ENCODE measurements at regions not wholly inside any gene's neighbourhood (a gene's known extent, or its start where the extent isn't known, plus 50 kb on each side); places are given as distances from the start of the nearest gene placed in this dataset.

GRCh38 chr3:150061288-150062024 is 90.8 kb upstream of the PFN2 start:
- Histone ChIP-seq H4K20me1 (ENCODE audit: insufficient read depth) (no peaks in the 10 kb centered on the region), H3K4me1 (ENCODE audit: control insufficient read depth in 1 of 2, insufficient read depth in 2 of 2, low read length in 2 of 2) (no peaks in the 10 kb centered on the region), H3K27me3 (ENCODE audit: insufficient read depth, low read length) (no peaks in the 10 kb centered on the region), H2AFZ (ENCODE audit: low read depth, low read length, poor library complexity, severe bottlenecking) (no peak overlapping the region), H3K9me2 (ENCODE audit: insufficient read depth) (no peaks in the 10 kb centered on the region; the same call in 1 of the 2 replicates), H3K4me2 (ENCODE audit: low read length) (no peak overlapping the region), H3K36me3 (ENCODE audit: control insufficient read depth in 1 of 2, insufficient read depth in 2 of 2, low read length in 2 of 2) (no peaks in the 10 kb centered on the region), H3K9ac (ENCODE audit: low read length) (no peak overlapping the region), H3K79me2 (ENCODE audit: insufficient read depth, low read length) (no peaks in the 10 kb centered on the region), H3K4me3 (replicated peaks in 1 of 2; ENCODE audit: low read depth in 1 of 2, low read length in 2 of 2) (no peak overlapping the region), H3K27ac (ENCODE audit: low read depth, low read length) (no peak overlapping the region), H3K9me3 (ENCODE audit: control insufficient read depth in 1 of 2, insufficient read depth in 1 of 2, low read depth in 1 of 2, low read length in 2 of 2) (no peaks in the 10 kb centered on the region)
- no peak for DNase-seq (ENCODE audit: low read depth, low spot score)
- ATAC-seq: no peak
- BruUV-seq (replicated peaks): no TSS peak
- RAD21 ChIA-PET (ENCODE audit: low non-redundant PET in 1 of 2, low total read pairs in 2 of 2, uncharacterized antibody in 2 of 2, unreplicated experiment in 2 of 2): no interaction called here
- CTCF ChIA-PET: no interaction called here
- intact Hi-C loops (cut with micrococcal nuclease): no loop called here
- POLR2A ChIA-PET: no interaction called here
- no peak for TF ChIP-seq MAX (IDR thresholded peaks at IDR 0.05)
- TF ChIP-seq YY1 (IDR thresholded peaks at IDR 0.05; ENCODE audit: extremely low read depth, insufficient replicate concordance, low read depth, low read length): no peak
- TF ChIP-seq EZH2phosphoT487 (IDR thresholded peaks at IDR 0.05; ENCODE audit: borderline replicate concordance): no peak
- TF ChIP-seq SRF (IDR thresholded peaks at IDR 0.05; ENCODE audit: low read depth): no peak

GRCh38 chr3:150059729-150060128 is 89.0 kb upstream of the PFN2 start:
- ChIA-PET CTCF (no interaction called here), POLR2A (no interaction called here), RAD21 (ENCODE audit: low non-redundant PET in 1 of 2, low total read pairs in 2 of 2, uncharacterized antibody in 2 of 2, unreplicated experiment in 2 of 2) (no interaction called here)
- Histone ChIP-seq H3K79me2 (ENCODE audit: insufficient read depth, low read length) (no peaks in the 10 kb centered on the region), H3K4me3 (replicated peaks in 1 of 2; ENCODE audit: low read depth in 1 of 2, low read length in 2 of 2) (no peak overlapping the region), H4K20me1 (ENCODE audit: insufficient read depth) (no peaks in the 10 kb centered on the region), H3K36me3 (ENCODE audit: control insufficient read depth in 1 of 2, insufficient read depth in 2 of 2, low read length in 2 of 2) (no peaks in the 10 kb centered on the region), H3K9ac (ENCODE audit: low read length) (no peak overlapping the region), H3K4me2 (ENCODE audit: low read length) (no peak overlapping the region), H2AFZ (ENCODE audit: low read depth, low read length, poor library complexity, severe bottlenecking) (no peak overlapping the region), H3K27me3 (ENCODE audit: insufficient read depth, low read length) (no peaks in the 10 kb centered on the region; the same call in 1 of the 2 replicates), H3K9me3 (ENCODE audit: control insufficient read depth in 1 of 2, insufficient read depth in 1 of 2, low read depth in 1 of 2, low read length in 2 of 2) (no peaks in the 10 kb centered on the region), H3K27ac (ENCODE audit: low read depth, low read length) (no peak overlapping the region), H3K9me2 (ENCODE audit: insufficient read depth) (no peaks in the 10 kb centered on the region; the same call in 1 of the 2 replicates), H3K4me1 (ENCODE audit: control insufficient read depth in 1 of 2, insufficient read depth in 2 of 2, low read length in 2 of 2) (no peaks in the 10 kb centered on the region)
- ATAC-seq: no peak
- no TSS peak for BruUV-seq (replicated peaks)
- intact Hi-C loops (cut with micrococcal nuclease): no loop called here
- no peak for DNase-seq (ENCODE audit: low read depth, low spot score)
- no peak for TF ChIP-seq ZNF274 (IDR thresholded peaks at IDR 0.05; ENCODE audit: low read depth, low read length)
- no peak for TF ChIP-seq POLR2A (IDR thresholded peaks at IDR 0.05; ENCODE audit: borderline replicate concordance, extremely low read depth, insufficient read depth, insufficient read length)
- no peak for TF ChIP-seq JUND (IDR thresholded peaks at IDR 0.05)
- TF ChIP-seq FOSL1 (IDR thresholded peaks at IDR 0.05; ENCODE audit: low read depth): no peak
- no peak for TF ChIP-seq CTCF (IDR thresholded peaks at IDR 0.05 in 2 of 3, conservative IDR thresholded peaks at IDR 0.05 in 1 of 3; ENCODE audit: borderline replicate concordance in 1 of 3, insufficient read depth in 1 of 3, low read depth in 2 of 3, low read length in 2 of 3)
- no peak for TF ChIP-seq SP1 (IDR thresholded peaks at IDR 0.05; ENCODE audit: low read depth)
- TF ChIP-seq CBX3 (IDR thresholded peaks at IDR 0.05; ENCODE audit: low read depth): no peak
- TF ChIP-seq POLR2AphosphoS5 (IDR thresholded peaks at IDR 0.05; ENCODE audit: low read depth, low read length): no peak
- TF ChIP-seq ZBTB33 (IDR thresholded peaks at IDR 0.05; ENCODE audit: extremely low read depth, insufficient replicate concordance, low read length): no peak
- no peak for TF ChIP-seq ELF1 (IDR thresholded peaks at IDR 0.05; ENCODE audit: borderline replicate concordance, low read depth)
- no peak for TF ChIP-seq ATF3 (IDR thresholded peaks at IDR 0.05)
- no peak for TF ChIP-seq SIN3A (IDR thresholded peaks at IDR 0.05; ENCODE audit: low read depth)
- TF ChIP-seq MAX (IDR thresholded peaks at IDR 0.05): no peak
- TF ChIP-seq CEBPB (IDR thresholded peaks at IDR 0.05; ENCODE audit: low read depth): no peak

All from HCT116 (cell line).